Thoracic aorta (tissue), 2 donors: ENCODE measurements at regions not wholly inside any gene's neighbourhood (a gene's known extent, or its start where the extent isn't known, plus 50 kb on each side); places are given as distances from the start of the nearest gene placed in this dataset.

Experiments
- ATAC-seq: fragments of 150-250 bp; one replicate; pipeline ENCODE4 v1.8.0; 2017; ENCODE audit warnings: low read depth; ENCODE audit not compliant: insufficient number of reproducible peaks, low FRiP score
- DNase-seq: peaks from one replicate; pipeline ENCODE4 v3.0.0-alpha.2; 2020; ENCODE audit warnings: low spot score
- H3K27ac ChIP-seq, 2 donors: fragments of 200-600 bp; sonication (generic); 1 replicate in 1 of 2; 2 replicates in 1 of 2; pipeline ENCODE4 v1.5.1; 2016; ENCODE audit warnings: mild to moderate bottlenecking in 2 of 2, moderate library complexity in 2 of 2
- H3K27me3 ChIP-seq: fragments of 200-600 bp; sonication (generic); replicated peaks from 2 replicates; pipeline ENCODE4 v1.6.0; 2016; ENCODE audit warnings: mild to moderate bottlenecking; ENCODE audit not compliant: insufficient read depth
- H3K36me3 ChIP-seq: fragments of 200-600 bp; sonication (generic); one replicate; pipeline ENCODE4 v1.5.1; 2016
- H3K4me1 ChIP-seq, 2 donors: fragments of 200-600 bp; sonication (generic); 1 replicate in 1 of 2; 2 replicates in 1 of 2; pipeline versions ENCODE4 v1.5.1 to v1.6.0; 2016; ENCODE audit warnings: low read depth in 2 of 2, mild to moderate bottlenecking in 1 of 2; ENCODE audit not compliant: control insufficient read depth in 1 of 2
- H3K4me3 ChIP-seq: fragments of 200-600 bp; sonication (generic); 2 replicates; pipeline ENCODE4 v1.5.1; 2016; ENCODE audit warnings: mild to moderate bottlenecking
- H3K9me3 ChIP-seq: fragments of 200-600 bp; sonication (generic); 2 replicates; pipeline ENCODE4 v1.5.1; 2016
- CTCF ChIP-seq: fragments of 200-600 bp; sonication (generic); IDR thresholded peaks from one replicate; pipeline ENCODE4 v1.5.1; 2019; ENCODE audit warnings: antibody characterized with exemption

GRCh38 chr3:181616088-181617070 is 95.3 kb upstream of the SOX2 start:
- Histone ChIP-seq H3K4me3 (no peak overlapping the region), H3K27me3 (no peaks in the 10 kb centered on the region), H3K4me1 (no peaks in the 10 kb centered on the region), H3K9me3 (no peaks in the 10 kb centered on the region), H3K27ac (no peak overlapping the region), H3K36me3 (no peaks in the 10 kb centered on the region)
- ATAC-seq = no peak
- DNase-seq = no peak
- TF ChIP-seq CTCF = no peak

- DNase-seq (no peak), ATAC-seq (no peak)
- Histone ChIP-seq H3K4me3 (no peak overlapping the region), H3K27me3 (no peaks in the 10 kb centered on the region), H3K9me3 (no peaks in the 10 kb centered on the region), H3K4me1 (no peaks in the 10 kb centered on the region), H3K36me3 (no peaks in the 10 kb centered on the region), H3K27ac (no peak overlapping the region)
- no peak for TF ChIP-seq CTCF
Measured at GRCh38 chr3:181615666-181616065, 96.1 kb upstream of the SOX2 start.

- Histone ChIP-seq H3K4me1 (no peaks in the 10 kb centered on the region), H3K27ac (no peak overlapping the region), H3K36me3 (no peaks in the 10 kb centered on the region), H3K27me3 (no peaks in the 10 kb centered on the region), H3K9me3 (no peaks in the 10 kb centered on the region), H3K4me3 (no peak overlapping the region)
- DNase-seq (no peak), ATAC-seq (no peak)
- TF ChIP-seq CTCF = no peak
Measured at GRCh38 chr3:181614878-181615277, 96.8 kb upstream of the SOX2 start.

GRCh38 chr3:181613813-181614212 is 97.9 kb upstream of the SOX2 start:
- Histone ChIP-seq H3K9me3 (no peaks in the 10 kb centered on the region), H3K4me1 (no peaks in the 10 kb centered on the region), H3K27ac (no peak overlapping the region), H3K4me3 (no peak overlapping the region), H3K36me3 (no peaks in the 10 kb centered on the region), H3K27me3 (no peaks in the 10 kb centered on the region)
- no peak for DNase-seq
- no peak for ATAC-seq
- TF ChIP-seq CTCF = no peak

DNA sequence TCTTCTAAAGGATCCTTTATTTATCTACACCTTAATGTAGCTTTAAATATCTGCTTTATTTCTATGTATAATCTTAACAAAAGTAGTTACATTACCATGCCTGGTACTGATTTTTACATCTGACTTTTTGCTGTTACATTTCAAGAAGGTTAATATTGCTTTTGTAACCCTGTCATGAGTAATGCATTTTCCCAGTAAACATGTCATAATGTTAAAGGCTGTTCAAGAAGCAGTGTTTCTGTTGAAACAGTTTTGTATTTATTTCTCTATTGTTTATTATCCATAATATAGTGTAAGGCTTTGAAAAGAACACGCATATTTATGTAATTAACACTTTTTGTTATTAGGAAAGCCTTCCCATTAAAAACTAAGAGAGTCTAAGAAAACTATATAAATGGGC is 98.5 kb upstream of the SOX2 start:
- Histone ChIP-seq H3K9me3 (no peaks in the 10 kb centered on the region), H3K4me3 (no peak overlapping the region), H3K36me3 (no peaks in the 10 kb centered on the region), H3K27ac (no peak overlapping the region), H3K27me3 (no peaks in the 10 kb centered on the region), H3K4me1 (no peaks in the 10 kb centered on the region)
- DNase-seq (no peak), ATAC-seq (no peak)
- TF ChIP-seq CTCF = no peak
